ENCODE measurements at regions not wholly inside any gene's neighbourhood (a gene's known extent, or its start where the extent isn't known, plus 50 kb on each side); places are given as distances from the start of the nearest gene placed in this dataset.
"Not testable (repeated sequence)": the region's sequence is repeated elsewhere in the genome, so short reads cannot be mapped to it uniquely, and the experiment has no call there.

DNA sequence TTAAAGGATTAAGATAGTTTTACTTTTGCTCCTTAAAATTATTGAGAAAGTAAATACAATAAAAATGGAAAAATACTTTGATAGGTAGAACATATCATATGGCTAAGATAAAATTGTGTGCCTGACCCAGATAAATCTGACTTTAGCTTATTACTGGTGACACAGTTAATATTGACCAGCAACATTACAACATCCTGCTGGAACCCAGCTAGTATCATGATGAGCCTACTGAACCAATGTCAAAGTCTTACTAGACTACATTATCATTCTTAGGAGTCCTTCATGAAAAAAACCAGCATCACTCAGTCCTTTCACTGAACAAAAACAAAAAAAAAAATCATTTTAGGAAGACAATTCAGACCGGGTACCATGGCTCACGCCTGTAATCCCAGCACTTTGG is 164.8 kb upstream of the CDK1 start:
- no peak for DNase-seq

DNA sequence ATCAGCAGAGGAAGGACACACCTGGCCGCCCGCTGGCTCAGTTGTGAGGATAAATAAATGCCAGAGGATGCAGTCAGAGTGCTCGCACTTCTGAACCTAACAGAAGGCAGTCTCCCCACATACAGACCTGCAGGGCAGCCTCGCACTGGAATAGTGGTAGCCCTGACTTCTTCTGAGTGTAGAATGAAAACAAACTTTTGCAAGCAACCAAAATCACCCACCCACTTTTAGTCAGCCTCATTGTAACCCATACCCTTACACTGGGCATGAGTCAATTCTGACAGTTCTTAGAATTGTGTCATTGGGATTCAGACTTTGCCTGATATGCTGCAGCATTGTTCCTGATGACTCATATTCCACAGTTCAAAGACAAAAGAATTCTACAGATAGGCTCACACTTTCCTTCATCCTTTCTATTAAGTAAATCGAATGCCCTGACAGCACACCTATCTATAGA is 167.0 kb upstream of the CDK1 start:
- no peak for DNase-seq

GRCh38 chr10:60607372-60607771 is 170.9 kb upstream of the CDK1 start:
- DNase-seq: no peak

DNA sequence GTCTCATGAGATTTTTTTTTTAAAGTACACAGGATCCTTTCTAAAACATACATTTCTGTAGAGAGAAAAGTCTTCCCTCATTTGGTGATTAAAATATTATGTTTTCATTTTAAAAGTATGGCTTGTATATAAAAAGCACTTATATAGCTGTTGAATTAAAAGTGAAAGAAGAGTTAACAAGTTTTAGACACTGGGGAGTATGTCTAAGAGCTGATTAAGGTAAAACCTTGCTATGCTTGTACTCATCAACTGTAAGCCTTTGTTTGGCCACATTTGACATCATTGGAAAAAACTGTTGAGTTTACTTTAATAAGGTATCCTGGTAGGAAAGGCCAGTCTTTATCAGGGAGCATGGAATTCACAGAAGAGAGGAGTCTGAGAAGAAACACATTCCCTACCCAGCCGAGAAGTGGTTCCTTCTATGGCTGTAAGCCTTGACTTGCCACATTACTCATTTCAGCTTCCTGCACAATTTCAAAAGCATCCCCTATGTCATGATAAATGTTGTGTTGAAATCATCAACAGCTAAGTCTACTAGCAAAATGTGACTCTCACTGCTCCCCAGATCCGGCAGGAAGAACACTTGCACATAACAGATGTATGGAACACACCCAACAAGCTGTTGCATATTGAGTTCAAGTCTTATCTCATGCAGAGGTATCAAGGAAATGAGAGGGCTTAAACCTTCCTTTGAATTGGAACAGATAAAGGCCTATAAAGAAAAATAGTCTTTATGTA is 171.8 kb upstream of the CDK1 start:
- no peak for DNase-seq

DNA sequence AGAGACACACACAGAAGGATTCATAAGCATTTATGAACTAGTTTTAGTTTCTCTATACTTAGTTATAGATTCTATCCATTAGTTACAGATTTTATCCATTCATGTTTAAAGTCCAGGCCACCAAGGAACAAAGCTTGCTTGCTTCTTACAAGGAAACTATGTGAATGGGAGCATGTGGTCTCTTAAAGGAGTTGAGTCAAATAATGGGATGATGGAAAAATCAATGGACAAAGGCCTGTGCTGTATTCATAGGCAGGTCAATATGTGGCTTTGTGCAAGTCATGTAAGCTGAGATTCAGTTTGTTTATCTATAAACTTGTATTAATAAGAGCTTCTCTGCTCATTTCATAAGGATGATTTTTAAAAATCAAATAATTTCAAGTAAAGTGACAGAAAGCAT is 172.8 kb upstream of the CDK1 start:
- DNase-seq: no peak

DNA sequence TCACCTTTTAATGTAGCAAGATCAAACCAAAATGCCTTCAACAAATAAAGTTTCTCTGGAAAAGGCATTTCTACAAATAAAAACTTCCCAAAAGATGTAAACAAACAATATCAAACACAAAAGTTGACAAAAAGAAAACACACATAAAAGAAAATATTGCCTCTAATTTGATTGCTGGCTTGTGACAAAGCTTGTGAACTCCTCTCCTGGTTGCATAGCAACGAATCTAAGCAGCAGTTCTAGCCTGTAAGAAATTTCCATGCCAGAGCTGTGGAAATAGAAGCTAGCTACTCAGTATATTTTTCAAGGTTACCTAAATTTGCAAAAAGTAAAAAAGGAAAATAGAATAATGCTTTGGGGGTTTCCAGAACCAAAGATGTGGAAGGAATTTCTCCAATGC is 173.9 kb upstream of the CDK1 start:
- DNase-seq: no peak

GRCh38 chr10:60597513-60597912 is 180.8 kb upstream of the CDK1 start:
- no peak for DNase-seq

DNA sequence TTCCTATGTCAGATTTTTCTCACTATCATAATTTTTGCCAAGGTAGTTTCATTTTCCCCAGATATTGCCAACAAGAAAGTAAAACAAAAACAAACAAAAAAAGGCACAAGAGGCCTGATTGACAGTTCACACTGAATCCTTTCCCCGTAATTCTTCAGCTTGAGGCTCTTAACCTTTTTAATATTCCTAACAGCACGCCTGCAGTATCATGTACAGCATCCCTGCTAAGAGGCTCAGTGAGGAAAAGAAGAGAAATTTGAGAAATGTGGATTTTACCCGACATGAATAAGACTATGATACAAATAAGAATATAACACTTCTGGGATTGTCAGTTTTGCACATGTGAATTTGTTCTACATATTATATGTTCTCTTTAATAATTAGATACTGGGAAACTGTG is 182.4 kb upstream of the CDK1 start:
- no peak for DNase-seq

DNA sequence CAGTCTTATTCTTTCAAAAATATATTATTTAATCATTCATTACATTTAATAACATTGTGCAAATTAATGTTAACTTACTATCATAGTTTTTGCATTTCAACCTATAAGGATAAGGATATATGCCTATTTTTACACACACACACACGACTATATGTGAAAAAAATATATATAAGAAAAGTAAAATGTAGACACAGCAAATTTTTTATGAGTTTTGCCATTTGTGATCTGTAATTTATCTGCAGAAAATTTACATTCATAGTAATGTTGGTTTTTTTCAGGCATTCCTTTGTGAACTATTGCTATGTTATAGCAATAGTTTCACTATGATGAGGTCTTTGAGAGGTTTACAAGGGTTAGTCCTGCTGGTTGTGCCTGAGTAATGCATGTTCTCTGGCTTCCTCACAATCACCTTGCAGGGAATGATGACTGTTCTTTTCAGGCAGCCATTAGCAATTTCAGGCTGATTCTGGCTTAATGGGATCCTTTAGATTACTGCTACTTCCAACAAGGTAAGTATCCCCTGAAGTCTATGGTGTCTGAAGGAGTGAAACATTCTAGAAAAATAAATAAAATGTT is 183.7 kb upstream of the CDK1 start:
- DNase-seq: no peak

DNA sequence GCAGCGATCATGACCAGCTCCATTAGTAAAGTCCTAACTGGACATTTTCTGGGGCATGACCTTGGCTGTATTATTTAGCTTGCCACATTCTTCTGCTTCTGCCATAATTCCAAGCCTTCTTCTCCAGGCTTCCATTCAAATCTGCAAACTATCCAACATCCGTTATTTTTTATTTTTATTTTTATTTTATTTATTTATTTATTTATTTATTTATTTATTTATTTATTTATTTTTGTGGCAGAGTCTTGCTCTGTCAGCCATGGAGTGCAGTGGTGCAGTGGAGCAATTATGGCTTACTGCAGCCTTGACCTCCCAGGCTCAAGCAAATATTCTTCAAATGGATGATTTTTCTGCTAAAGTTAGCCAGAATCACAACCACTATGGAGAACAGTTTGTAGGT is 187.2 kb upstream of the CDK1 start:
- DNase-seq: no peak

DNA sequence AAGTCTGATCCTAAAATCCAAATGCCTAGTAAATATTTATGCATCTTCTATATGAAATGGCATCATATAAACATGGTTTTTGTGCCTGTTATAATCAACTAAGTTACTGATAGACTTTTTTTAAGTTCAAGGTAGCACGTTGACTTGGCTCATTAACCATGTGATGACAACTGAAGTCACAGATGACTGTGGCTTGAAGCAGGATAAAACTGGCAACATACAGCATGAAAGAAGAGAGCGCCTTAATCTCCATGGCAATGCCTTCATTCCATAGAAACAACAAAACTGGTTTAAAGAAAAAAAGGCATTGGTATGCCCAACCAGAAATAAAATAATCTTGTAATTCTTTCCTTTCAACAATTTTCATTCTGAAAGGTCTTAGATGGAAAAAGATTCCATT is 188.9 kb upstream of the CDK1 start:
- no peak for DNase-seq

DNA sequence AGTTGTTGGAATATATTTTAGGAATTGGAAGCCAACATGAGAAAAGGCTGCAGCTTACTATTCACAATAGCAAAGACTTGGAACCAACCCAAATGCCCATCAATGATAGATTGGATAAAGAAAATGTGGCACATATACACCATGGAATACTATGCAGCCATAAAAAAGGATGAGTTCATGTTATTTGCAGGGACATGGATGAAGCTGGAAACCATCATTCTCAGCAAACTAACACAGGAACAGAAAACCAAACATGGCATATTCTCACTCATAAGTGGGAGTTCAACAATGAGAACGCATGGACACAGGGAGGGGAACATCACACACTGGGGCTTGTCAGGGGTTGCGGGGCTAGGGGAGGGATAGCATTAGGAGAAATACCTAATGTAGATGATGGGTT is 192.1 kb upstream of the ANK3 start:
- DNase-seq: not testable (repeated sequence)

DNA sequence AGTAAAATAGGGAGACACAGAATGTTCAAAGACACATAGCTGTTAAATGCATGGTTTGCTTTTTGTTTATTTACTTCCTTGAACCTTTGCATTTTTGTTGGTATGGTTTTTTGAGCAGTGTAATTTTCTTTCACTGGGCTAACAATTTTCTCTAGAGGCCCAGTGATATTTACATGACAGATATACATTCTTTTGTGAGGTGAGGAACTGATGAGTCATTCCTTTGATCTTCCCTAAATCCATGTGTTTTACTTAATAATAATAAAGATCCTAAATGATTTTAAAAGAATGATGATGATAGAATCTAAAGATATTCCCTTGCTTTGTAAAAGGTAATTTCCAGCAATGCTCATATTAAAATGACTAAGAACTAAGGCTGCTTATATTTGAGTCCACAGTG is 188.5 kb upstream of the ANK3 start:
- DNase-seq: no peak

- DNase-seq: no peak
These were observed 186.7 kb upstream of the ANK3 start for GRCh38 chr10:60576130-60577069.

- no peak for DNase-seq
These were observed 185.4 kb upstream of the ANK3 start for GRCh38 chr10:60575105-60575504.

DNA sequence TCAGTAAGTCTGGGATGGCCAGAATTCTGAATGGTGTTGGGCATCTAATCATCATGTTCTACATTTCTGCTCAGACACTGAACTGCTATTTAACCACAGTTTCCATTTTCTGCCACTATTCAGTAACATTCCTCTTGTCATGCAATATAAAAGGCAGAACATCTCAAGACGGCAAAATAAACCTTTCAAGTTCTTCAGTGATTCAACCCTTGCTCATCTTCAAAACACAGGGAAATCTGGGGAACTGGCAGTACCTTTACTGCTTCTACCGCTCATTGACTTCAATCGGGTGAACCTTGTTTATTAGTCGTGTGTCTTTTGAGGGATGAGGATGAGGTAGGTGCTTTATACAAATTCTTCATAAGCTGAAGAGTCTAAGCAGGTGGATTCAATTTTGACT is 184.7 kb upstream of the ANK3 start:
- no peak for DNase-seq

DNA sequence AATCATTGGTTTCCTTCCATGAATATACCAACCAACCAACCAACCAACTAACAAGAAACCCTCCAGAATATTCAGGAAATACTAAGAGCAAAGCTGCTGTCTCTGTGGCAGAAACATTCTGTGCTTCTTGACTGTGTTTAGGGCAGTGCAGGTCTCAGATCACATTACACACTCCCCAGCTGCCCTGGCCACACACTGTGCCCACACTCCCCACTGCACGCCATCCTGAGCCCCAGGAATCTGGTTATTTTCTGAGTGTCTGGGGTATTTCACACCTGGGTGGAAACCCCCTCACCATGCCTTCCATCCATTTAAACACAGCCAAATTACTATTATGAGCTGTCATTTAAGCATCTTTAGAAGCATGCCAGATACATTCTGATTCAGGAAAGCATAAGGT is 183.7 kb upstream of the ANK3 start:
- DNase-seq: no peak

DNA sequence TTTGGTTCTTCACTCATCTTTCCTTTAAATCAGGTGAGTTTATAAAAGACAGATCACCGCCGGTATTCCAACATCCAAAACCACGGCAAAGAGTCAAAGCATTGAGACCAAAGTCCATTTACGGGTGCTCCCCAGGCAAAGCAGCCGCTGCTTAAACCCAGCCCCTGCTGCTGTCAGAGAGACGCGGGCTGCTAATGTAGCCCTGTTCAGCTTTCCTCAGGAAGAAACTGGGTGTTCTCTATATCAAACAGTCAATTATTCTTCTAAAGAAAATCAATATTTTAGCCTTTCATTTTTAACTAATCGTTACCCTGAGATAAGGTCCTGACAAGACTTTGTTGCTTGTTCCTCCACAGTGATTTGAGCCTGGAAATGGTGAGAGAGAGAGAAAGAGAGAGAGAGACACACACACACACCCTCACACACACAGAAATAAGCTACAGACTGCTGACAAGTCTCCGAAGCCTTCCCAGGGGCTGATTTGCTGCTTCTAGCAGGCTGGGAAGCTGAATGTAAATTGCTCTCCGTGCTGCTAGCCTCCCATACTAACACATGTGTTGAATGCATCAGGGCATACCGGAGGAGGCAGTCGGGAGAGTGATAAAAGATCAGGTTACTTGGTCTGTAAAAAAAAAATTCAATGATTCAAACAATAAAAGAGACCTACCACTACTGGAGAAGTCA is 183.0 kb upstream of the ANK3 start:
- no peak for DNase-seq

DNA sequence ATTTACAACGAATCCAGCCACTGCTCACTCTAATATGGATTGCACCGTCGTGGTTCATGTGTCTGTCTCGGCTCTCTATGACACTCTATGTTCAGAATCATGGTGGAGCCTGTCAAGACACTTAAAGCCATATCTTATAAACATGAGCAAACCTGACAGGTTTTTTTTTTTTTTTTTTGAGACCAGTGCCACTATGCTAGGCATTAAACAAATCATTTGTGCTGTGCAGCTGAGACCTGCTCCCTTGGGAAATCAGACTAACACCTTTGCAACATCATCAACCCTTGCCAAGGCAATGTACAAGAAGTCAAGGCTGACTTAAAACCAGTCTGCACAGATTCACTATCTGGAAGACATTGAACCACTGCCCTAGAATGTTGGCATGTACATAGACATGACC is 181.2 kb upstream of the ANK3 start:
- DNase-seq: no peak

- no peak for DNase-seq
These were observed 180.7 kb upstream of the ANK3 start for GRCh38 chr10:60570272-60570865.

GRCh38 chr10:60569681-60570080 is 180.0 kb upstream of the ANK3 start:
- no peak for DNase-seq

GRCh38 chr10:60566096-60566495 is 176.4 kb upstream of the ANK3 start:
- no peak for DNase-seq

DNA sequence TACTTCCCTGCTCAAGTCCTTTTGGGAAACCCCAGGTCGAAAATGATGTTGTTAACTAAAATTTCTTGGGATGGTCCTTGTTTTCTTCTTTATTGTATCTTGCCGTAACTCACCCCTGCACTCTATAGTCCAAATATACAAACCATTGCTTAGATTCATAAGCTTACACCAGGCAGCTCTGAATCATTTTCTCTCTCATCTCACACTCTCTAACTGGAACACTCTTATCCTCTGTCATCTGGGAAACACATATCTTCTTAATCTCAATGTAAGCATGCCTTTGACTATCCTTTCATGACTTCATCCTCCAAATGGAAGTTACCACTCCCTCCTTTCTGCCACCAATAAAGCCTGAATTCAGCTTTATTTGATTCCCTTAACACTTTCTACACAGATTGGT is 175.8 kb upstream of the ANK3 start:
- DNase-seq: no peak
